Activated naive CD4-positive, alpha-beta T cell treated with anti-CD3 and anti-CD28 coated beads, Interleukin-2, amount 50 U/mL, for 16 hours (primary cell): ENCODE measurements at regions not wholly inside any gene's neighbourhood (a gene's known extent, or its start where the extent isn't known, plus 50 kb on each side); places are given as distances from the start of the nearest gene placed in this dataset.
"Not testable (repeated sequence)": the region's sequence is repeated elsewhere in the genome, so short reads cannot be mapped to it uniquely, and the experiment has no call there.

Experiments
- DNase-seq: peaks from one replicate; pipeline ENCODE4 v3.0.0-alpha.2; 2020

DNA sequence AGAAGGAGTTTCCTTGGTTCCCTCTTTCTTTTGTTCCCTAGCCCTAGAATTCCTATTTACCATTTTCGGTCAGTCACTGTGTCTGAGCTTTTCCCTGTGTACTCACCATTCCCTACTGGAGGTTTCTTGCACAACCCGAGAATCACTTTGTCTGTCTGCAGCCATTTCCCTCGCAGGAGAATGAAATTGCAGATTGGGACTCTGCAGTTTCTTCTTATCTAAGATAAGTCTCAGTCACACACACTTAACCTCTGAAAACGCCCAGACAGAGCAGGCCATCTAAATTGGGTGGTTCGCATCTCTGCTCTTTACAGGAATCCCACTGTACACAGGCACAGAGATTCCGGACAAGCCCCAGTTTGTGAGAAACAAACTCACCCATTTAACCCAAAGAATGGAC is 58.6 kb upstream of the CNTNAP2 start:
- DNase-seq = no peak

GRCh38 chr7:146054909-146055308 is 61.7 kb upstream of the CNTNAP2 start:
- no peak for DNase-seq

GRCh38 chr7:146053492-146053891 is 63.1 kb upstream of the CNTNAP2 start:
- DNase-seq = no peak

GRCh38 chr7:146043310-146043709 is 73.3 kb upstream of the CNTNAP2 start:
- not testable (repeated sequence) for DNase-seq

GRCh38 chr7:146028251-146028750 is 88.3 kb upstream of the CNTNAP2 start:
- no peak for DNase-seq

DNA sequence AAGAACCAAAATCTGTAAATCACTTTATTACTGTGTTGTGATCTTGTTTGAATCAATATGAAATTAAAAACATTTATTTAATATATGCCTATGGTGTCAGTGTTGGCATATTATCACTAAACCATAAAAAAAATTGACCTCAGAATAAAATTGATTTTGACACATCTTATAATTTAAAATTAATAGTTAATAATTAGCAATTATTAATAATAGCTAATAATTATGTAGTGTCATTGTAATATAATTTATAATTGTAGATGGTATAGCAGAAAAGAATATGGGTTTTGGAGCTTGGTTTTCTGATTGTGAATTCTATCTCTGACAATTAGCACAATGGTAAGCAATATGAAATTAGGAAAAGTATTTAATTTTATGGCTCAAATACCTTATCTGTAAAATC is 89.4 kb upstream of the CNTNAP2 start:
- DNase-seq = no peak

- no peak for DNase-seq
Measured at GRCh38 chr7:146022776-146023175, 93.8 kb upstream of the CNTNAP2 start.

DNA sequence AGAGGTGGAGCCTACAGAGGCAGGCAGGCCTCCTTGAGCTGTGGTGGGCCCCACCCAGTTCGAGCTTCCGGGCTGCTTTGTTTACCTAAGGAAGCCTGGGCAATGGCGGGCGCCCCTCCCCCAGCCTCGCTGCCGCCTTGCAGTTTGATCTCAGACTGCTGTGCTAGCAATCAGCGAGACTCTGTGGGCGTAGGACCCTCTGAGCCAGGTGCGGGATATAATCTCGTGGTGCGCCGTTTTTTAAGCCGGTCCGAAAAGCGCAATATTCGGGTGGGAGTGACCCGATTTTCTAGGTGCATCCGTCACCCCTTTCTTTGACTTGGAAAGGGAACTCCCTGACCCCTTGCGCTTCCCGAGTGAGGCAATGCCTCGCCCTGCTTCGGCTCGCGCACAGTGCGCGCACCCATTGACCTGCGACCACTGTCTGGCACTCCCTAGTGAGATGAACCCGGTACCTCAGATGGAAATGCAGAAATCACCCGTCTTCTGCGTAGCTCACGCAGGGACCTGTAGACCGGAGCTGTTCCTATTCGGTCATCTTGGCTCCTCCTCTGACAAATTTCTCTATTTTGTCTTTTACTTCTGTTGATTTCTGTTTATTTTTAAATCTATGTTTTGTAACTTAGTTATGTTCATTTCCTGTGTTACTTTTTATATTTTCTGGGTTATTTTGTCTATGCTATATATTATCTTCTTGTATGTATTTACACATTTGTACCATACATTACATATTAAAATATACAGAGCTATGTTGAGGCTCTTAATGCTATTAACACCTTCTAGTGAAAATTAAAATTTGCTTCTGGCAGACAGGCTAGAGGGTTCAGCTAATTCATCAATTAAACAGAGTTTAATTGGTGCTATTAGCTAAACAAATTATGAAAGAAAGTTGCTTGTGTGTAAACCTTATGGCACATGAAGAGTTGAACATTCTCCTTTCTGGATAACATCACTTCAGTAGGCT is 97.3 kb upstream of the CNTNAP2 start:
- not testable (repeated sequence) for DNase-seq

- not testable (repeated sequence) for DNase-seq
Measured at GRCh38 chr7:146017366-146017765, 99.2 kb upstream of the CNTNAP2 start.

DNA sequence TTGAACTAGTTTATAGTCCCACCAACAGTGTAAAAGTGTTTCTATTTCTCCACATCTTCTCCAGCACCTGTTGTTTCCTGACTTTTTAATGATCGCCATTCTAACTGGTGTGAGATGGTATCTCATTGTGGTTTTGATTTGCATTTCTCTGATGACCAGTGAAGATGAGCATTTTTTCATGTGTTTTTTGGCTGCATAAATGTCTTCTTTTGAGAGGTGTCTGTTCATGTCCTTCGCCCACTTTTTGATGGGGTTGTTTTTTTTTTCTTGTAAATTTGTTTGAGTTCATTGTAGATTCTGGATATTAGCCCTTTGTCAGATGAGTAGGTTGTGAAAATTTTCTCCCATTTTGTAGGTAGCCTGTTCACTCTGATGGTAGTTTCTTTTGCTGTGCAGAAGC is 102.4 kb upstream of the CNTNAP2 start:
- not testable (repeated sequence) for DNase-seq

DNA sequence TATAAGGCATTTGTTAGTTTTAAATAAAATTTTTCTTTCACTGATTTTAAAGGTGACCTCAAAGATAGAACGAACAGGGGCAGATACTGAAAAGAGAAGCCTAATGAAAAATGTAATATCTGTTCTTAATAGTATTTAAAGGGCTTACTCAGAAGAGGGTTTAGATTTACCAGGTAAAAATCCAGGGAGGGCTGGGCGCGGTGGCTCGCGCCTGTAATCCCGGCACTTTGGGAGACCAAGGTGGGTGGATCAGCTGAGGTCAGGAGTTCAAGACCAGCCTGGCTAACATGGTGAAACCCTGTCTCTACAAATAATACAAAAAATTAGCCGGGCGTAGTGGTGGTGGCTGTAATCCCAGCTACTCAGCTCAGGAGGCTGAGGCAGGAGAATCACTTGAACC is 108.3 kb upstream of the CNTNAP2 start:
- DNase-seq = no peak

- DNase-seq = no peak
Measured at GRCh38 chr7:146004805-146005204, 111.8 kb upstream of the CNTNAP2 start.

DNA sequence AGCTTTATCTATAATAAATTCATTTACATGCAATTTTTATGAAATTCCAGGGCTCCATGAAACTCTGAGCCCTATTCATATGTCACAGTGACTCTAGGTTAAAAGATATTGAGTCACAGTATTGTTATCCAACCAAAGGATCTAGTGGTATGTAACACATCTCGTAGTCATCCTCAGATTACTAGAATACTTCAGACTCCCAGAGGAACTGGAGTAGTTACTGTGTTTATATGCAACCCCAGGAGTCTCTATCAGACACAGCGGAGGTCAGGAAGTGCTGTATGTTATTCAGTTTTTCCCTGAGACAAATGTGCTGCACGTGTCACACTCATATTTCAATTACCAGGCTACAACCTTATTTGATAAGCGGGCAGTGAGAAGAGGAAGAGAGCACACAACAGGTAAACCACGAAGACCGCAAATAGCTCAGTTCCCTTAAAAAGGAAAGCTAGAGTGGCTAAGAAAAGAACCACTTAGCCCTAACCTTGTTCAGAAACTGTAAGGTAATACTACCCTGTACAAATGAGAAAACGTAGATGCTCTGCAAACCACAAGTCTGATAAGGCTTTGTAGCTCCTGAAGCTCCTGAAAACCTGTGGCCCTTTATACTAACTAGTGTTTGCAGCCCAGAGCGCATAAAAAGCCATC is 114.0 kb upstream of the CNTNAP2 start:
- no peak for DNase-seq

DNA sequence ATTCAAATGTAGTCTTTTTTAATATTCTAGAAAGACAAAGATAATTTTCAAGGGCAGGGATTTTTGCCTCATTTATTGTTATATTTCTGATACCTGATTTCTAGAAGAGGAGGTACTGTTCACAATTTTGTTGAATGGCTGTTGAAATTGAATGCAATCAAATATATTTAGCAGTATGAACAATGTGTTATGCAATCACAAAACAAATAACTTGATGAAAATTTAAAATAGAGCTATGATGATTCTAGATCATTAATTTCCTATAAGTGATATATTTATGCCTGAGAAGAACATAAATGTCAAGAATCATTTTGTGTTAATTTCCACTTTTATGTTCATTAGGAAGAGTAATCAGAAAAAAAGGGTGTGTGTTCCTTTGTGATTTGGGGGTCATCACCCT is 114.6 kb upstream of the CNTNAP2 start:
- no peak for DNase-seq

- DNase-seq = no peak
Measured at GRCh38 chr7:146000882-146001281, 115.7 kb upstream of the CNTNAP2 start.

- DNase-seq = no peak
Measured at GRCh38 chr7:145989469-145989868, 127.1 kb upstream of the CNTNAP2 start.

DNA sequence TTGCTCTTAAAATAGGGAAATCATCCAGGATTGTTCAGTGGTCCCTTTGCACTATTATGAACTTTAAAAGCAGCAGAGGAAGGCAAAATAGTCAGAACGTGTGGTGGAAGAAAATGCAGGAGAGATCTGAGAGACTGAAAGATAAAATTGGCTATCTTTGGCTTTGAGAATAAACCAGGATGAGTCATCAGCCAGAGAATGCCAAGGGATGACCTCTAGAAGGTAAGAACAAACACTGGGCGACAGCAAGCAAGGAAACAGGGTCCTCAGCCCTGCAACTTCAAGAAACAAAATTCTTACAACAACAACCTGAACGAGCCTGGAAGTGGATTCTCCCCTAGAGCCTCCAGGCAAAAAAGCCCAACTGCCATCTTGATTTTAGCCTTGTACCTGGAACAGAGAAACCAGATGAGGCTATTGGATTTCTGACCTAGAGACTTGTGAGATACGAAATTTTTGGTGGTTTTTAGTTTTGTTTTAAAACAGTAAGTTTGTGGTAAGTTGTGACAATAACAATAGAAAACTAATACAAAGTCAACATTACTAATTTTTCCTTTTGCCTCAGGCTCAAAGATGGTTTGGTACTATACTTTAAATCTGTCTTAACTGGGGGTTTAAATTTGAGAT is 130.2 kb upstream of the CNTNAP2 start:
- DNase-seq = no peak

- DNase-seq = no peak
Measured at GRCh38 chr7:145978769-145979168, 137.8 kb upstream of the CNTNAP2 start.

GRCh38 chr7:145959981-145960380 is 156.6 kb upstream of the CNTNAP2 start:
- DNase-seq = no peak

DNA sequence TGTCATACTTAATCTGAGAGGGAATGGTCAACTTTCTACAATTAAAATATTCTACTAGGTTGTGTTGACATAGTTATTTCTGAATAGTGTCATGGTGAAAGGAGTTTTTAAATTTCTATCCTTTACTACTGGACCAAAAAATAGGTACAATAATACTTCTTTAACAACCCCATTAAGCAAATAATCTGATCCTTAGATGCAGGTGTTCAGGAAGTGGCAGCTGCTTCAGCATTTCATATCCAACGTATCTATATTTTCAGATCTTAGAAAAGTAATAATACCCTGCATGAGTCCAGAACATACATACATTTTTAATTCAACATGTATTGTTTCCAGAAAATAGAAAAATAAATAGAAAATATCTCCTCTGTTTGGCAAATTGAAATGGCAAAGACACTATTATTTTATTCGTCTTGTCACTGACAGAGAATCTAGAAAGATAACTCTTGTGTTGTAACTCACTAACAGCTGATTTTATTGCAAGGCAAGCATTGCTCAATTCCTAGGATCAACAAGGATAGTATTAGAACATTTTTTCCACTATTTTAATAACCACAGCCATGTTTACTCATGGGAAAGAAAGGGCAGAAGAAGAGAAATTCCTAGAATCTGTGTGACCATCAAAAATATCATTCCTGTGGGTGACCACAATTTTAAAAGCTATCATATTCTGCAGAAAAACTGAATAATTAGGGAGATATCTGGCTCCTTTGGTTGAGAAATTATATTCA is 159.3 kb upstream of the CNTNAP2 start:
- DNase-seq = no peak

- DNase-seq = no peak
Measured at GRCh38 chr7:145951566-145951965, 165.0 kb upstream of the CNTNAP2 start.

- no peak for DNase-seq
Measured at GRCh38 chr7:145928937-145929336, 187.7 kb upstream of the CNTNAP2 start.

GRCh38 chr7:145919712-145920111 is 196.9 kb upstream of the CNTNAP2 start:
- no peak for DNase-seq
